K562 (cell line): ENCODE measurements at regions not wholly inside any gene's neighbourhood (a gene's known extent, or its start where the extent isn't known, plus 50 kb on each side); places are given as distances from the start of the nearest gene placed in this dataset.

Experiments
- ATAC-seq: fragments of 200-7000 bp; cut with Tn5 transposase; 3 replicates; pipeline ENCODE4 v1.9.1; 2020; ENCODE audit warnings: moderate library complexity
- BruUV-seq: library from RNA; stranded (reverse); fragments of 400-500 nt; replicated peaks from 2 replicates; lab custom pipeline; 2021; lab: Mats Ljungman, UMichigan
- CTCF ChIA-PET: fragments of 300-600 bp; formaldehyde crosslinking; extraction: SDS; loops from one replicate; lab custom pipeline; 2021; ENCODE audit warnings: low intra/inter-chr PET ratio; lab: Yijun Ruan, JAX
- POLR2A ChIA-PET: fragments of 300-600, 350-650 bp; sonication (Branson Sonifier 250); formaldehyde crosslinking; extraction: SDS; loops from one replicate; lab custom pipeline; 2021; ENCODE audit warnings: antibody characterized with exemption, inconsistent platforms; lab: Yijun Ruan, JAX
- DNase-seq, 4 experiments: peaks; one replicate each; pipeline versions ENCODE4 v3.0.0 to v3.0.0-alpha.2; 2011 to 2018; ENCODE audit warnings: low spot score in 3 of 4, mixed read lengths in 3 of 4; ENCODE audit errors: extremely low read depth in 1 of 4
- FAIRE-seq: peaks from 2 replicates; lab custom pipeline; 2011; peaks lifted over from hg19 to GRCh38; lab: Jason Lieb, UNC
- H2AFZ ChIP-seq: 2 replicates; pipeline ENCODE4 v1.6.0; 2011; ENCODE audit warnings: low read depth, low read length, control low read depth, inconsistent platforms
- H3K27ac ChIP-seq: fragments of 200-600 bp; 3 replicates; pipeline ENCODE4 v1.8.0; 2011; ENCODE audit warnings: low read depth, mild to moderate bottlenecking, control low read depth, inconsistent platforms, low read length, moderate library complexity, mixed read lengths; ENCODE audit errors: extremely low read depth
- H3K27me3 ChIP-seq, 2 experiments: fragments of 300-600 bp in 1 of 2; 2 replicates in 1 of 2; 3 replicates in 1 of 2; pipeline versions ENCODE4 v1.6.0 to v1.8.0; 2011; ENCODE audit warnings: inconsistent platforms in 2 of 2, low read length in 2 of 2, mild to moderate bottlenecking in 1 of 2, mixed read lengths in 1 of 2, moderate library complexity in 1 of 2; ENCODE audit not compliant: control insufficient read depth in 2 of 2, insufficient read depth in 2 of 2
- H3K36me3 ChIP-seq: fragments of 300-600 bp; 3 replicates; pipeline ENCODE4 v1.8.0; 2011; ENCODE audit warnings: mild to moderate bottlenecking, low read length, inconsistent platforms; ENCODE audit not compliant: control insufficient read depth, insufficient read depth
- H3K4me1 ChIP-seq, 2 experiments: fragments of 200-600 bp in 1 of 2; replicated peaks in 1 of 2; 2 replicates in 1 of 2; 3 replicates in 1 of 2; pipeline versions ENCODE4 v1.5.1 to v1.8.0; 2011; ENCODE audit warnings: inconsistent platforms in 2 of 2, low read length in 2 of 2, mild to moderate bottlenecking in 1 of 2, mixed read lengths in 1 of 2, moderate library complexity in 1 of 2; ENCODE audit not compliant: control insufficient read depth in 2 of 2, insufficient read depth in 2 of 2
- H3K4me2 ChIP-seq: 2 replicates; pipeline ENCODE4 v1.6.1; 2011; ENCODE audit warnings: low read length, control low read depth, inconsistent platforms, mixed read lengths; ENCODE audit not compliant: insufficient read depth
- H3K4me3 ChIP-seq: fragments of 200-600 bp; sonication (generic), shearing (Covaris generic); 2 replicates; pipeline ENCODE4 v1.5.1; 2016; ENCODE audit warnings: control low read depth, inconsistent platforms
- H3K79me2 ChIP-seq: fragments of 200-600 bp; 3 replicates; pipeline ENCODE4 v1.8.0; 2011; ENCODE audit warnings: low read length, inconsistent platforms; ENCODE audit not compliant: control insufficient read depth, insufficient read depth
- H3K9ac ChIP-seq, 2 experiments: 2 replicates each; pipeline versions ENCODE4 v1.6.0 to v1.6.1; 2011; ENCODE audit warnings: low read depth in 2 of 2, low read length in 2 of 2, control low read depth in 1 of 2, inconsistent platforms in 1 of 2, mild to moderate bottlenecking in 1 of 2, mixed read lengths in 1 of 2; ENCODE audit not compliant: insufficient read depth in 1 of 2
- H3K9me1 ChIP-seq: one replicate; pipeline ENCODE4 v1.6.0; 2011; ENCODE audit warnings: inconsistent platforms, mild to moderate bottlenecking, low read length, moderate library complexity; ENCODE audit not compliant: control insufficient read depth, insufficient read depth
- H3K9me3 ChIP-seq: replicated peaks from 2 replicates; pipeline ENCODE4 v1.5.1; 2011; ENCODE audit warnings: low read depth, low read length, inconsistent platforms; ENCODE audit not compliant: control insufficient read depth, insufficient read depth
- H4K20me1 ChIP-seq: replicated peaks from 2 replicates; pipeline ENCODE4 v1.6.1; 2011; ENCODE audit warnings: low read length, inconsistent platforms, mixed read lengths; ENCODE audit not compliant: control insufficient read depth, insufficient read depth
- AFF1 ChIP-seq, 2 experiments: fragments of 450-650 bp; IDR thresholded peaks; 2 replicates each; pipeline ENCODE4 v1.6.1; 2018; ENCODE audit warnings: mild to moderate bottlenecking in 2 of 2, low read depth in 1 of 2; ENCODE audit not compliant: partially characterized antibody in 2 of 2
- BCLAF1 ChIP-seq, 2 experiments: fragments of 450-650 bp in 1 of 2; IDR thresholded peaks; 2 replicates each; pipeline ENCODE4 v1.6.1; 2011 to 2017; ENCODE audit warnings: low read depth in 2 of 2, antibody characterized with exemption in 1 of 2, borderline replicate concordance in 1 of 2, low read length in 1 of 2, mild to moderate bottlenecking in 1 of 2, mixed read lengths in 1 of 2; ENCODE audit not compliant: control insufficient read depth in 1 of 2
- CAMTA2 ChIP-seq: fragments of 250-450 bp; sonication (Bioruptor Pico); conservative IDR thresholded peaks from 2 replicates; pipeline ENCODE4 v1.5.1; 2022
- CTBP1 ChIP-seq: fragments of 450-650 bp; IDR thresholded peaks from 2 replicates; pipeline ENCODE4 v1.6.1; 2016; ENCODE audit warnings: borderline replicate concordance
- EGR1 ChIP-seq: fragments of 450-650 bp; conservative IDR thresholded peaks from 2 replicates; pipeline ENCODE4 v1.6.1; 2017; ENCODE audit warnings: mild to moderate bottlenecking
- ILK ChIP-seq: fragments of 450-650 bp; IDR thresholded peaks from 2 replicates; pipeline ENCODE4 v1.6.1; 2016; ENCODE audit warnings: missing genetic modification characterization, low read depth, mild to moderate bottlenecking, missing compliant biosample characterization, moderate library complexity, borderline replicate concordance
- MCM7 ChIP-seq, 2 experiments: fragments of 450-650 bp; IDR thresholded peaks; 2 replicates each; pipeline ENCODE4 v1.6.1; 2016 to 2018
- SMAD3 ChIP-seq: fragments of 450-650 bp; formaldehyde crosslinking; conservative IDR thresholded peaks from 2 replicates; pipeline ENCODE4 v1.4.0; 2020; ENCODE audit warnings: mild to moderate bottlenecking
- SRSF3 ChIP-seq: fragments of 200-400 bp; formaldehyde crosslinking; IDR thresholded peaks from 2 replicates; pipeline ENCODE4 v1.6.1; 2016; ENCODE audit warnings: mild to moderate bottlenecking, low read length, moderate library complexity; ENCODE audit not compliant: insufficient read depth
- ZKSCAN8 ChIP-seq: fragments of 200-800 bp; sonication (Bioruptor generic); IDR thresholded peaks from 2 replicates; pipeline ENCODE4 v1.6.1; 2016; ENCODE audit warnings: missing genetic modification characterization, missing compliant biosample characterization
- ZNF316 ChIP-seq: fragments of 450-650 bp; IDR thresholded peaks from 2 replicates; pipeline ENCODE4 v1.6.1; 2016
- WGBS: fragments of 100-300 bp; shearing (Covaris generic); methylation state at CpG from one replicate; pipeline ENCODE4 v1.1.6; 2016; ENCODE audit warnings: low coverage, mixed read lengths; ENCODE audit not compliant: insufficient coverage; ENCODE audit errors: missing lambda C conversion rate; 5-methylcytosine and 5-hydroxymethylcytosine counted together
- in situ Hi-C: fragments of 300-500 bp; cut with MboI; formaldehyde crosslinking; loops from 4 replicates; pipeline ENCODE4 v1.15.0; 2018; ENCODE audit warnings: inconsistent platforms, mixed read lengths
- intact Hi-C: fragments of 100-400 bp; cut with micrococcal nuclease; formaldehyde crosslinking; loops from 2 replicates; pipeline ENCODE4 v1.14.2; 2022

GRCh38 chr4:34094114-34094513 is 2150.2 kb downstream of the ARAP2 start:
- BruUV-seq = no TSS peak
- Histone ChIP-seq H3K4me2 (no peak overlapping the region), H3K9me1 (no peaks in the 10 kb centered on the region), H3K36me3 (no peaks in the 10 kb centered on the region), H3K79me2 (no peaks in the 10 kb centered on the region), H2AFZ (no peak overlapping the region), H4K20me1 (no peaks in the 10 kb centered on the region), H3K9me3 (no peaks in the 10 kb centered on the region), H3K9ac (no peak overlapping the region), H3K4me1 (no peaks in the 10 kb centered on the region), H3K27ac (no peak overlapping the region), H3K4me3 (no peak overlapping the region), H3K27me3 (no peaks in the 10 kb centered on the region)
- CTCF ChIA-PET = no interaction called here
- intact Hi-C loops (no loop called here), in situ Hi-C loops (no loop called here)
- no peak for ATAC-seq
- POLR2A ChIA-PET = no interaction called here
- DNase-seq = no peak
- no peak for FAIRE-seq
- no peak for TF ChIP-seq ILK (tag)
- TF ChIP-seq SMAD3 (CRISPR knock-in tag) = no peak
- TF ChIP-seq CTBP1 = no peak
- TF ChIP-seq MCM7 (IDR thresholded peaks at IDR 0.05) = no peak
- TF ChIP-seq EGR1 = no peak
- no peak for TF ChIP-seq SRSF3
- peak; percentile 64 for TF ChIP-seq ZNF316

- Histone ChIP-seq H3K4me1 (no peaks in the 10 kb centered on the region), H3K27me3 (no peaks in the 10 kb centered on the region), H3K4me3 (no peak overlapping the region), H3K4me2 (no peak overlapping the region), H3K9me1 (no peaks in the 10 kb centered on the region), H3K36me3 (no peaks in the 10 kb centered on the region), H2AFZ (no peak overlapping the region), H3K9ac (no peak overlapping the region), H4K20me1 (no peaks in the 10 kb centered on the region), H3K9me3 (no peaks in the 10 kb centered on the region), H3K27ac (no peak overlapping the region), H3K79me2 (no peaks in the 10 kb centered on the region)
- POLR2A ChIA-PET = no interaction called here
- in situ Hi-C loops (no loop called here), intact Hi-C loops (no loop called here)
- BruUV-seq = no TSS peak
- no peak for DNase-seq
- CTCF ChIA-PET = no interaction called here
- ATAC-seq = no peak
- WGBS = 0% methylated on average over 1 of the region's 1 CpG
- FAIRE-seq = no peak
- TF ChIP-seq AFF1 (IDR thresholded peaks at IDR 0.05; ENCODE audit: low read depth in 1 of 2, partially characterized antibody in 2 of 2) (no peak), ZKSCAN8 (CRISPR knock-in tag) (no peak), CAMTA2 (CRISPR knock-in tag) (no peak), BCLAF1 (IDR thresholded peaks at IDR 0.05; ENCODE audit: borderline replicate concordance in 1 of 2, control insufficient read depth in 1 of 2, low read depth in 2 of 2, low read length in 1 of 2) (no peak)
These were observed 2139.0 kb downstream of the ARAP2 start for GRCh38 chr4:34105311-34105710.
